ENCODE measurements at regions not wholly inside any gene's neighbourhood (a gene's known extent, or its start where the extent isn't known, plus 50 kb on each side); places are given as distances from the start of the nearest gene placed in this dataset.
"Not testable (repeated sequence)": the region's sequence is repeated elsewhere in the genome, so short reads cannot be mapped to it uniquely, and the experiment has no call there.

DNA sequence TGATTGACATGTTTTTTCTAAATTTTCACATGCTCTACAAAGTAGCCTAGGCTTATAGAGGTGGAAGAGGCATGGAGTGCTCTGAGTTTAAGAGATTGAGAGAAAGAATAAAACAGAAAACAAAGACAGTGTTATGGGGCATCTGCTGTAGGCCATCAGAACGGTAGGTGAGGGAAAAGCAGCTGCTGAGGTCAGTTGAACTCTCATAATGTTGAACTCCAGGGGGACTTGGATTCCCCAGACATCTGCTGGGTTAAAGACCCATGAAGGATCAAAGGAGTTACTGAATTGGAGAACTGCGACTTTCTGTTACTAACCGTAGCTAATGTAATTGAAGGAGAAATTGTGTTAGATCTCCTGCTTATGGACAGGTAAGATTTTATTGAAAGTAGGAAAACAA lies 333.9 kb downstream of the TFAP2B start:
- DNase-seq (ENCODE audit: low read depth): no peak

GRCh38 chr6:51153109-51153508 lies 334.4 kb downstream of the TFAP2B start:
- DNase-seq (ENCODE audit: low read depth): no peak

GRCh38 chr6:51154925-51155324 lies 336.3 kb downstream of the TFAP2B start:
- DNase-seq (ENCODE audit: low read depth): not testable (repeated sequence)

- not testable (repeated sequence) for DNase-seq (ENCODE audit: low read depth)
Measured at GRCh38 chr6:51159260-51159659, 340.6 kb downstream of the TFAP2B start.

DNA sequence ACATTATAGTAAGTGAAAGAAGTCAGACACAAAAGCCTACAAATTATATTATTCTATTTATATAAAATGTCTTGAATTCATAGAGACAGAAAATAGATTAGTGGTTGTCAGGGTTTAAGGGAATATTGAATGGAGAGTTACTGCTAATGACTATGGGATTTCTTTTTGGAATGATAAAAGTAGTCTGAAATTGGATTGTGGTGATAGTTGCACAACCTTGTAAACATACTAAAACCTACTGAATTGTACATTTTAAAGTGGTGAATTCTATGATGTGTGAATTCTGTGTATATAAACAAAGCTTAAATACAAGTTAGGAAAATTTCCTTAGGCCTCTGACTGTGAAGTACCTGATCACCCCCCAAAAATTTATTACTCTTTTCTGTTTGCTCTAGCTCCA lies 343.1 kb downstream of the TFAP2B start:
- no peak for DNase-seq (ENCODE audit: low read depth)

- no peak for DNase-seq (ENCODE audit: low read depth)
Measured at GRCh38 chr6:51163843-51164529, 345.3 kb downstream of the TFAP2B start.

DNA sequence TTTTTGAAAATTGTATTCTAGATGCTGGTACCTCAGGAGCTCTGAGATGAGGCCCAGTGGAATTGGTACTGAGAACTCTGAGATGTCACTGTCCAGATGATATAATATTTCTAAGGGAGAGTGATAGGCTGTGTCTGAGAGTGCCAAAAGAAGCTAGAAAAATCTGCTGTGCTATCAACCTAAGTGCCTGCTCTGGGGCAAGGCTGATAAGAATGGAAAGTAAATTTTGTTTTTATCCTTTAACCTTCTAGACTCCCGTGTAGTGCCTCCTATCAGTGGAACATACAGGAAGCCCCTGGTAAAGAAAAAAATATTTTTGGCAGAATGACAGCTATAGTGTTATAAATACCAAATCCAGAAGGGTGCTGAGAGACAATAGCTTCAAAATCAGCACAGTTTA lies 348.2 kb downstream of the TFAP2B start:
- no peak for DNase-seq (ENCODE audit: low read depth)

DNA sequence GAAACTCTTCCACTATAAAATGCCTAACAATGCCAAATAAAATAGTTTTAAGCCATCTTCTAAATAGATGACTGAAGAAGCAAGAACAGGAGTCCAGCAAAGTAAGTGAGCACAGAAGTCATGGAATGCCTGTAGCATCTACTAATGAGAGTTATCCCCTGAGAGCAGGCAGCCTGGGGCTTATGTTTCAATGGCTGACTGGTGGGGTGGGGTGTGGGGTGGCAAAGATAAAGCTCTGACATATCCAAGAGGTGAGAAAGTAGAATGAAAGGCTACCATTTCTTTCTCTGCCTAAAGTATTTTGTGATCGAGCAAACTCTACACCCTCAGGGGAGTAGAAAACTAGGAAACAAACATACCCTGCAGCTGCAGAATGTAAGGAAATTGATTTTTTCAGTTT lies 348.8 kb downstream of the TFAP2B start:
- no peak for DNase-seq (ENCODE audit: low read depth)

DNA sequence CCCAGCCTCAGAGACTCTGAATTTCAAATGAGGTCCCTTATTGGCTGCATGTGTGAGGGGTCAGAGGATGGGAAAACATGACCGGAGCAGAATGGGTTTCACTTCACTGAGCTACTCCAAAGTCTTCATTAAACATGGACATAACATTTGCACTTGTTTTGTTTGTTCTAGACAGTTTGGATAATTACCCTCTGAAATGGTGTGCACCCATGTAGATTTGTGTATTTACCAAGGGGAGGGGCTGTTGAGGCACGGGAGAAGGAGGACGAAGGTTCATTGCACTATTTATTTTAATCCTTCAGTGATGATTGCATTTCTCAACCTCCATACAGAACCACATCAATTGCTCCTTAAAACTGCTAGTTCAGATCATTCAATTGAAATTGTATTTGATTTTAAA lies 364.2 kb downstream of the TFAP2B start:
- no peak for DNase-seq (ENCODE audit: low read depth)

- DNase-seq (ENCODE audit: low read depth): no peak
Measured at GRCh38 chr6:51184046-51184445, 365.4 kb downstream of the TFAP2B start.

DNA sequence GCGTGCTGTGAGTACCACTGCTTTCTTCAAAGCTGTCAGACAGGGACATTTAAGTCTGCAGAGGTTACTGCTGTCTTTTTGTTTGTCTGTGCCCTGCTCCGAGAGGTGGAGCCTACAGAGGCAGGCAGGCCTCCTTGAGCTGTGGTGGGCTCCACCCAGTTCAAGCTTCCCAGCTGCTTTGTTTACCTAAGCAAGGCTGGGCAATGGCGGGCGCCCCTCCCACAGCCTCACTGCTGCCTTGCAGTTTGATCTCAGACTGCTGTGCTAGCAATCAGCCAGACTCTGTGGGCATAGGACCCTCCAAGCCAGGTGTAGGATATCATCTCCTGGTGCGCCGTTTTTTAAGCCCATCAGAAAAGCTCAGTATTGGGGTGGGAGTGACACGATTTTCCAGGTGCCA lies 374.5 kb downstream of the TFAP2B start:
- DNase-seq (ENCODE audit: low read depth): not testable (repeated sequence)

DNA sequence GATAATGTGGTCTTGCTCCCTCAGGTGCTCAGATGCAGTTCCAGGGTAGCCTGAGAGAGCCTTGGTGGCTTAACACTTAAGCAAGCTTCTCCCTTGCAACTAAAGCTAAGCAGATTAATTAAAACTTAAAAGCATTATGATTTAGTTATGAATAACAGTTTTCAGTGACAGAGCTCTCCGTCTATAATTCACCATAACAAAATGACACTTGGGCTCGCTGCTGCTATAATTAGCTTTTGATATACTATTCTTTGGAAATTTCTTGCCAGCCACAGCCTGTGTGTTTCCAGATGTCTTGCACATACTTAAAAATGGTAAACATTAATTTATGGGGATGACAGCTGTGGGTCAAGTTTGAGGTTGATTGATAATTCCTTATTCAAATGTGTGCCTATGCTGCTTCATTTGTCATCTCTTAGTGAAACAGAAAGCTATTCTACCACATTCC lies 380.5 kb downstream of the TFAP2B start:
- no peak for DNase-seq (ENCODE audit: low read depth)

GRCh38 chr6:51199733-51200260 lies 381.1 kb downstream of the TFAP2B start:
- no peak for DNase-seq (ENCODE audit: low read depth)

DNA sequence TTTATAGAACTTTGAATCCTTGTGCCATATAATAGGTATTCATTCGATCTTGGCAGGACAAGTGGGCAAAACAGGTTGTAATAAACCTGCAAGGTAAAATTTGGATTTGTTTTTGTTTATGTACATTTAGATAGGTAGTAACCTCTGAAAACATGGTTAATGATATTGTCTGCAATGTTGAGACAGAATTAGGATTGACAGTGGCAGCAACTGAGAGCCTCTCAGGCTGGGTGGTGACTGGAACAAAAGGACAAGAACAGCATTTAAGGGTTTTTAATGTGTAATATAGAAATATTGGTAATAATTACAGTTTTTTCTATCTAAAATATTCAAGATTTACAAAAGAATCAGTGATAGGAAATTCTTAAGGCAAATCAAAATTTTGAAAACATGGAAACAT lies 382.0 kb downstream of the TFAP2B start:
- DNase-seq (ENCODE audit: low read depth): no peak

DNA sequence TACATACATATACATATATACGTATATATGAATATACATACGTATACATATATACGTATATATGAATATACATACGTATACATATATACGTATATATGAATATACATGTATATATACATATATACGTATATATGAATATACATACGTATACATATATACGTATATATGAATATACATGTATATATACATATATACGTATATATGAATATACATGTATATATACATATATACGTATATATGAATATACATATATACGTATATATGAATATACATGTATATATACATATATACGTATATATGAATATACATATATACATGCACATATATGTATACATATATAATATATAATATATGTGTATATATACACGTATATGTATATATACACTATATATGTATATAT lies 384.0 kb downstream of the TFAP2B start:
- DNase-seq (ENCODE audit: low read depth): not testable (repeated sequence)

DNA sequence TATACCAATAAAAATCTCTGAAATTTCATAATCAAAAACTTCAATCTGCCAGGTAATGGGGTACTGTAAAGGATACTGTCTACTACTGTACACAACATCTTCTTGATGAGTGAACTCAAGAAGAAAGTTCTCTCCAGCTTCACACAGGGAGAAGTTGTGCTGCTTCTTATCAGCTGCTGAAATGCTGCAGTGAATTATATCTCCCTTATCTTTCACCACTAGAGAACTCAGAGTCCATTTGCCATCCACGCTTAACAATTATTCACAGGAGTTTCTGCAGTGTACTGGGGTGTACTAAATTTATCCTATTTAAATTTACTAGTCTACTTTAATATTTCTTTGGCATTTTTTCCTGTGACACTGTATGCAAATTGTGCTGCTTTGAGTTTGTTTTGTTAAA lies 384.8 kb downstream of the TFAP2B start:
- no peak for DNase-seq (ENCODE audit: low read depth)

- DNase-seq (ENCODE audit: low read depth): not testable (repeated sequence)
Measured at GRCh38 chr6:51206686-51207085, 388.0 kb downstream of the TFAP2B start.

DNA sequence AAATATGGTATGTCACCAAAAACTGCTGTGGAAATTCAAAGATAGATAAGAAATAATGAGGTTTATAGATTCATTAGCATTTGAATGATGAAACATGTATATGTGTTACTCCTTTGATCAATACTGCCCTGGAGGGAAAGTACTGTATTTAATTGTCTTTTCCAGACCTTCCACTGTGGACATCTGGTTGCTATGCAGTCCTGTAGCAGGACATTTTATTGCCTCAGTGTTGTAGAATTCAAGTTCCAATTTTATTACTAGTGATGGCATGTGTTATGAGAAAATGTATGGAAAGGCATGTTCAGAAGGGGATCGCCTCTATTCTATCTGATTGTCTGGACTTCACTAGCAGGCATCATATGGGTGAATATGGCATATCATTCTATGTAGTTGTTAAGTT lies 391.0 kb downstream of the TFAP2B start:
- DNase-seq (ENCODE audit: low read depth): no peak

DNA sequence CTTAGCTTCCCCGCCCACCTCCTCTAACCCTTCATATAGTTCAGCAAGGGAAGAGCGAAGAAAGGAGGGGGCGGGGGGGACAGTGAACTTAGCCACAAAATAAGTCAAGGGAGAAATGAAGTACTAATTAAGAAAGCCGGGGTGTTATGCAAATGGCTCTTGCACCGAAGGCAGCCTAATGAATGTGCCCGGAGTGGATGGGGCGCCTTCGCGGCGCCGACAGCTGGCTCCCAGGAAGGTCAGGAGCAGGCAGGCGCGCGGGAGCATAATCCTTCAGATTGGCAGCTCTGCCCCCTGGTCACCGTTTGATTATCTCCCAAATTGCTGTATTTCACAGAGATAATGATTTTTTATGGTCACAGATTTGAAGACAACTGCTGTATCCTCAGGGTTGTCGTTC lies 395.1 kb downstream of the TFAP2B start:
- no peak for DNase-seq (ENCODE audit: low read depth)

GRCh38 chr6:51214442-51214841 lies 395.8 kb downstream of the TFAP2B start:
- DNase-seq (ENCODE audit: low read depth): no peak

DNA sequence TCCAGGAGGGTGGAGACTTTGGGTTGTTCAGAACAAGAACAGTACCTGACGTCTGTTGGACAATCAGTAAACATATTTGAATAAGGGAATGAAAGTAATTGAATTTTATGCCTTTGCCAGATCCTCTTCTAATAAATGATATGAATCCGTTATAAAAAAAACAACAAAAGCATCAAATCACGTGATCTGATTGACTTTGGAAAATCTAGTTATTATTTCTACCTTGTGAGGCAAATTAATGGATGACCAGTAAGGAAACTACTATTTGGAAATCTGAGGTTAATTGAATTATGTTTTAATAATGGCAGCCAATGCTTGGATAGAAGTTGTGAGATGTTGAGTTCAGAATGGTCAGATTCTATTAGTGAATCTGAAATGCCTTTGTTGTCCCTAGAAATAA lies 399.5 kb downstream of the TFAP2B start:
- DNase-seq (ENCODE audit: low read depth): no peak

DNA sequence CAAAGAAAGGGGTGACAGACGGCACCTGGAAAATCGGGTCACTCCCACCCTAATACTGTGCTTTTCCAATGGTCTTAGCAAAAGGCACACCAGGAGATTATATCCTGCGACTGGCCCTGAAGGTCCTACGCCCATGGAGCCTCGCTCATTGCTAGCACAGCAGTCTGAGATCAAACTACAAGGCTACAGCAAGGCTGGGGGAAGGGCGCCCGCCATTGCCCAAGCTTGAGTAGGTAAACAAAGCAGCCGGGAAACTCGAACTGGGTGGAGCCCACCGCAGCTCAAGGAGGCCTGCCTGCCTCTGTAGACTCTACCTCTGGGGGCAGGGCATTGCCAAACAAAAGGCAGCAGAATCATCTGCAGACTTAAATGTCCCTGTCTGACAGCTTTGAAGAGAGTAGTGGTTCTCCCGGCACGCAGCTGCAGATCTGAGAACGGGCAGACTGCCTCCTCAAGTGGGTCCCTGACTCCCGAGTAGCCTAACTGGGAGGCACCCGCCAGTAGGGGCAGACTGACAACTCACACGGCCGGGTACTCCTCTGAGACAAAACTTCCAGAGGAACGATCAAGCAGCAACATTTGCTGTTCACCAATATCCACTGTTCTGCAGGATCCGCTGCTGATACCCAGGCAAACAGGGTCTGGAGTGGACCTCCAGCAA lies 406.0 kb downstream of the TFAP2B start:
- not testable (repeated sequence) for DNase-seq (ENCODE audit: low read depth)

DNA sequence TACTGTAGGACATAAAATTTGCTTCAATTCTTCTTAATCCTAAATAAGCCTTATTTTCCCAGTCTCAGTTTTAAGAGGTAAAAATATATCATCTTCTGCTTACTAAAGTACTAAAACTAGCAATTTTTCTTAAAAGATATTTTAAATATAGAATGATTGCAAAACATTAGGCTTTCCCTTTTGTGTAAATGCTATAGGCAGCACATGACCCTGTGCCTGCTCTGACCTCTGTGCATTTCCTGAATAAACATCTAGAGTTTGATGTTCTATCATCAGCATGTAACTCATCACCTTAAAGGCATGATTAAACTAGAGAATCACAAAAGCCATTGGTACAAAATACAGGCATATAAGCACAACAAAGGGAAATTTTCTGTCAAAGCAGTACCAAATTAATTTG lies 422.7 kb downstream of the TFAP2B start:
- DNase-seq (ENCODE audit: low read depth): no peak

DNA sequence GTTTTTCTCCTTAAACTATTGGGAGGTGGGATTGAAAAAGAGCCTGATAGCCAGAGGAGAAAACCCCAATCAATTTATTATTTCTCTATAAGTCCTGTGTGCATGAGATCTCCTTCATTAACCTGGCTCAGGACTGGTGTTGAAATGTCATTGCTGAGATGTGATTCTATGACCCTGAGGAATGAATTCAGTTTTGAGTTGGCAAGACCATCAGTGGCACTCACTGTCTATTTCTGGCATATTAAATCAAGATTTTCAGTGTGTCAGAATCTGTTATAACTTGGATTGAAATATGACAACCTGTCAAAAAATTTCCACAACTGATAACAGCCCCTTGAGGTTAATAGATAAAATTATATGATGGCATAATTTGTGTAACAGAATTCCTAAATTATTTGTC lies 431.1 kb downstream of the TFAP2B start:
- DNase-seq (ENCODE audit: low read depth): no peak

Data from fibroblast of the conjunctiva (primary cell).